ENCODE measurements at regions not wholly inside any gene's neighbourhood (a gene's known extent, or its start where the extent isn't known, plus 50 kb on each side); places are given as distances from the start of the nearest gene placed in this dataset.

DNA sequence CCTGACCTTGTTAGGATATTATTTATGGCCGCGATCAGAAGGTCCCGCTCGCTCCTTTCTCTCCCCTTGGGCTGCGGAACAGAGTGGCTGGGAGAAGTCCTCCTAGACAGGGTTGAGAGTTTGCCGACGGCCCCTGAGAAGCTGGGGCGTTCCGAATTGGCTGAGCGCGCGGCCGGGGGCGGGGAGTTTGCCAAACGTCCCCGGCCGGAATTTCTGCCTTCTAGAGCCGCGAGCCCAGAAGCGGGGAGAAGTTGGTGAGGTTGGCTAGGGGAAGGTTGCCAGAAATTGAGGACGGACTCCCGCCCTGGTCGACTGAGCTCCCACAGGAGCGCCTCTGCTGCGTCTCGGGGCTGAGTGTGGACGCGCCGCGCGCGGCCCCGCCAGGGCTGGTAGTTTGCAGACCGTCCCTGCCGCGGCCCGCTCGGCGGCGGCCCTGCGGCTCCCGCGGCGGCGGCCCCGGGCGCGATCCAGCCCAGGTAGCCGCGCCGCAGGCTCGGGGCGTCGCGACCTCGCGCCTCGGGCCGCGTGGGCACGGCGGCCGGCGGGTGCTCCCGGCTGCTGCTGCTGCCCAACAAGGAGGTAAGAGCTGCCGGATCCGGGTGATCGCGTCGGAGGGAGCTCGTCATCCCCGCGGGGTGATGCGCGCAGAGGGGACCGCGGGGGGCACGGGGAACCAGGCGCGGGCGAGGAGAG lies 134.0 kb upstream of the MGAT5 start:
- H3K79me2 ChIP-seq (replicated peaks; ENCODE audit: insufficient read depth) = peaks cover 35% of the 10 kb centered on the region
- peaks cover 17% of the 10 kb centered on the region for H3K27me3 Mint-ChIP-seq (ENCODE audit: insufficient read depth, low read depth, poor library complexity)
- H3K4me2 ChIP-seq = peak overlapping the region; percentile 97
- TF ChIP-seq, protein P1, sequence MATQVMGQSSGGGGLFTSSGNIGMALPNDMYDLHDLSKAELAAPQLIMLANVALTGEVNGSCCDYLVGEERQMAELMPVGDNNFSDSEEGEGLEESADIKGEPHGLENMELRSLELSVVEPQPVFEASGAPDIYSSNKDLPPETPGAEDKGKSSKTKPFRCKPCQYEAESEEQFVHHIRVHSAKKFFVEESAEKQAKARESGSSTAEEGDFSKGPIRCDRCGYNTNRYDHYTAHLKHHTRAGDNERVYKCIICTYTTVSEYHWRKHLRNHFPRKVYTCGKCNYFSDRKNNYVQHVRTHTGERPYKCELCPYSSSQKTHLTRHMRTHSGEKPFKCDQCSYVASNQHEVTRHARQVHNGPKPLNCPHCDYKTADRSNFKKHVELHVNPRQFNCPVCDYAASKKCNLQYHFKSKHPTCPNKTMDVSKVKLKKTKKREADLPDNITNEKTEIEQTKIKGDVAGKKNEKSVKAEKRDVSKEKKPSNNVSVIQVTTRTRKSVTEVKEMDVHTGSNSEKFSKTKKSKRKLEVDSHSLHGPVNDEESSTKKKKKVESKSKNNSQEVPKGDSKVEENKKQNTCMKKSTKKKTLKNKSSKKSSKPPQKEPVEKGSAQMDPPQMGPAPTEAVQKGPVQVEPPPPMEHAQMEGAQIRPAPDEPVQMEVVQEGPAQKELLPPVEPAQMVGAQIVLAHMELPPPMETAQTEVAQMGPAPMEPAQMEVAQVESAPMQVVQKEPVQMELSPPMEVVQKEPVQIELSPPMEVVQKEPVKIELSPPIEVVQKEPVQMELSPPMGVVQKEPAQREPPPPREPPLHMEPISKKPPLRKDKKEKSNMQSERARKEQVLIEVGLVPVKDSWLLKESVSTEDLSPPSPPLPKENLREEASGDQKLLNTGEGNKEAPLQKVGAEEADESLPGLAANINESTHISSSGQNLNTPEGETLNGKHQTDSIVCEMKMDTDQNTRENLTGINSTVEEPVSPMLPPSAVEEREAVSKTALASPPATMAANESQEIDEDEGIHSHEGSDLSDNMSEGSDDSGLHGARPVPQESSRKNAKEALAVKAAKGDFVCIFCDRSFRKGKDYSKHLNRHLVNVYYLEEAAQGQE (IDR thresholded peaks at IDR 0.05; ENCODE audit: unreplicated experiment) = no peak
- TF ChIP-seq, protein P2, sequence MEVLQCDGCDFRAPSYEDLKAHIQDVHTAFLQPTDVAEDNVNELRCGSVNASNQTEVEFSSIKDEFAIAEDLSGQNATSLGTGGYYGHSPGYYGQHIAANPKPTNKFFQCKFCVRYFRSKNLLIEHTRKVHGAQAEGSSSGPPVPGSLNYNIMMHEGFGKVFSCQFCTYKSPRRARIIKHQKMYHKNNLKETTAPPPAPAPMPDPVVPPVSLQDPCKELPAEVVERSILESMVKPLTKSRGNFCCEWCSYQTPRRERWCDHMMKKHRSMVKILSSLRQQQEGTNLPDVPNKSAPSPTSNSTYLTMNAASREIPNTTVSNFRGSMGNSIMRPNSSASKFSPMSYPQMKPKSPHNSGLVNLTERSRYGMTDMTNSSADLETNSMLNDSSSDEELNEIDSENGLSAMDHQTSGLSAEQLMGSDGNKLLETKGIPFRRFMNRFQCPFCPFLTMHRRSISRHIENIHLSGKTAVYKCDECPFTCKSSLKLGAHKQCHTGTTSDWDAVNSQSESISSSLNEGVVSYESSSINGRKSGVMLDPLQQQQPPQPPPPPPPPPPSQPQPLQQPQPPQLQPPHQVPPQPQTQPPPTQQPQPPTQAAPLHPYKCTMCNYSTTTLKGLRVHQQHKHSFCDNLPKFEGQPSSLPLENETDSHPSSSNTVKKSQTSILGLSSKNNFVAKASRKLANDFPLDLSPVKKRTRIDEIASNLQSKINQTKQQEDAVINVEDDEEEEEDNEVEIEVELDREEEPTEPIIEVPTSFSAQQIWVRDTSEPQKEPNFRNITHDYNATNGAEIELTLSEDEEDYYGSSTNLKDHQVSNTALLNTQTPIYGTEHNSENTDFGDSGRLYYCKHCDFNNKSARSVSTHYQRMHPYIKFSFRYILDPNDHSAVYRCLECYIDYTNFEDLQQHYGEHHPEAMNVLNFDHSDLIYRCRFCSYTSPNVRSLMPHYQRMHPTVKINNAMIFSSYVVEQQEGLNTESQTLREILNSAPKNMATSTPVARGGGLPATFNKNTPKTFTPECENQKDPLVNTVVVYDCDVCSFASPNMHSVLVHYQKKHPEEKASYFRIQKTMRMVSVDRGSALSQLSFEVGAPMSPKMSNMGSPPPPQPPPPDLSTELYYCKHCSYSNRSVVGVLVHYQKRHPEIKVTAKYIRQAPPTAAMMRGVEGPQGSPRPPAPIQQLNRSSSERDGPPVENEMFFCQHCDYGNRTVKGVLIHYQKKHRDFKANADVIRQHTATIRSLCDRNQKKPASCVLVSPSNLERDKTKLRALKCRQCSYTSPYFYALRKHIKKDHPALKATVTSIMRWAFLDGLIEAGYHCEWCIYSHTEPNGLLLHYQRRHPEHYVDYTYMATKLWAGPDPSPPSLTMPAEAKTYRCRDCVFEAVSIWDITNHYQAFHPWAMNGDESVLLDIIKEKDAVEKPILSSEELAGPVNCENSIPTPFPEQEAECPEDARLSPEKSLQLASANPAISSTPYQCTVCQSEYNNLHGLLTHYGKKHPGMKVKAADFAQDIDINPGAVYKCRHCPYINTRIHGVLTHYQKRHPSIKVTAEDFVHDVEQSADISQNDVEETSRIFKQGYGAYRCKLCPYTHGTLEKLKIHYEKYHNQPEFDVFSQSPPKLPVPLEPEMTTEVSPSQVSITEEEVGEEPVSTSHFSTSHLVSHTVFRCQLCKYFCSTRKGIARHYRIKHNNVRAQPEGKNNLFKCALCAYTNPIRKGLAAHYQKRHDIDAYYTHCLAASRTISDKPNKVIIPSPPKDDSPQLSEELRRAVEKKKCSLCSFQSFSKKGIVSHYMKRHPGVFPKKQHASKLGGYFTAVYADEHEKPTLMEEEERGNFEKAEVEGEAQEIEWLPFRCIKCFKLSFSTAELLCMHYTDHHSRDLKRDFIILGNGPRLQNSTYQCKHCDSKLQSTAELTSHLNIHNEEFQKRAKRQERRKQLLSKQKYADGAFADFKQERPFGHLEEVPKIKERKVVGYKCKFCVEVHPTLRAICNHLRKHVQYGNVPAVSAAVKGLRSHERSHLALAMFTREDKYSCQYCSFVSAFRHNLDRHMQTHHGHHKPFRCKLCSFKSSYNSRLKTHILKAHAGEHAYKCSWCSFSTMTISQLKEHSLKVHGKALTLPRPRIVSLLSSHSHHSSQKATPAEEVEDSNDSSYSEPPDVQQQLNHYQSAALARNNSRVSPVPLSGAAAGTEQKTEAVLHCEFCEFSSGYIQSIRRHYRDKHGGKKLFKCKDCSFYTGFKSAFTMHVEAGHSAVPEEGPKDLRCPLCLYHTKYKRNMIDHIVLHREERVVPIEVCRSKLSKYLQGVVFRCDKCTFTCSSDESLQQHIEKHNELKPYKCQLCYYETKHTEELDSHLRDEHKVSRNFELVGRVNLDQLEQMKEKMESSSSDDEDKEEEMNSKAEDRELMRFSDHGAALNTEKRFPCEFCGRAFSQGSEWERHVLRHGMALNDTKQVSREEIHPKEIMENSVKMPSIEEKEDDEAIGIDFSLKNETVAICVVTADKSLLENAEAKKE (CRISPR knock-in tag; IDR thresholded peaks at IDR 0.05) = no peak
- peak; percentile 76 for TF ChIP-seq POLR2AphosphoS5 (IDR thresholded peaks at IDR 0.05; ENCODE audit: low read depth)
- peak; percentile 93 for TF ChIP-seq JUNB (IDR thresholded peaks at IDR 0.05; ENCODE audit: unreplicated experiment)
- TF ChIP-seq CREB1 (CRISPR knock-in tag; IDR thresholded peaks at IDR 0.05; ENCODE audit: low read depth) = 0 out of 2 replicates have a peak, but pooled peaks have one; percentile 14
- TF ChIP-seq STAT1 (IDR thresholded peaks at IDR 0.05; ENCODE audit: unreplicated experiment) = no peak
- TF ChIP-seq EZH2 (IDR thresholded peaks at IDR 0.05; ENCODE audit: low read depth, unreplicated experiment) = no peak
- DNase-seq (ENCODE audit: low spot score) (peak; percentile 97), ATAC-seq (peak; percentile 63)
- H2AFZ ChIP-seq = peak overlapping the region; percentile 91
- H3K4me3 ChIP-seq = peak overlapping the region; percentile 87
- peaks cover 15% of the 10 kb centered on the region for H3K27me3 ChIP-seq (ENCODE audit: insufficient read depth)
- H3K9me3 Mint-ChIP-seq = no peaks in the 10 kb centered on the region
- H3K36me3 ChIP-seq (ENCODE audit: insufficient read depth) = no peaks in the 10 kb centered on the region
- H3F3A ChIP-seq (replicated peaks; ENCODE audit: low read depth) = no peaks in the 10 kb centered on the region
- peaks cover 44% of the 10 kb centered on the region for H3K4me1 Mint-ChIP-seq
- H3K27ac ChIP-seq (ENCODE audit: low read depth) = no peak overlapping the region
- H3K27ac Mint-ChIP-seq = peak overlapping the region; percentile 89
- no peaks in the 10 kb centered on the region; the same call in 2 of the 3 replicates for H3K36me3 Mint-ChIP-seq (ENCODE audit: low read depth)
- peaks cover 22% of the 10 kb centered on the region for H4K20me1 ChIP-seq (replicated peaks; ENCODE audit: insufficient read depth)
- peaks cover 39% of the 10 kb centered on the region for H3K4me1 ChIP-seq (ENCODE audit: insufficient read depth)
- no peaks in the 10 kb centered on the region for H3K9me2 ChIP-seq (ENCODE audit: insufficient read depth)
- peak overlapping the region; percentile 89 for H3K4me3 Mint-ChIP-seq

Measured in GM23338 (cell line).